ENCODE measurements at regions not wholly inside any gene's neighbourhood (a gene's known extent, or its start where the extent isn't known, plus 50 kb on each side); places are given as distances from the start of the nearest gene placed in this dataset.

DNA sequence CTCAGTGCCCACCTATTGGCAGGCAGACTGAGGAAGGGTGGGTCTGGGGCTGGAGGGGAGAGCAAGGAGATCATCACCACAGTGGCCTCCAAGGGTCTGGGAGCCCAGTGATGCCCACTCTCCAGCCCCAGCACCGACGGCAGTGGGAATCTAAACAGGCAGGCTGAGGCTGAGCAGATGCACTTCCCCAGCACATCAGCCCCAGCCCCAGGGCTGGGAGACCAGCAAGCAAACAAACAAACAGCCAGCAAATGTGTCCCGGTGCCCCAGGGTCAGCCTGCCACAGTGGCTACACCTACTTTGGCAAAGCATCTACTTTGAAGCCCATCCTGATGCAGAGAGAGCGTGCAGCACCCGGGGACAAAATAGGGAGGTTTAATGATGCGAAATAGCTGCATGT is 216.3 kb upstream of the ZC3H12A start:
- CTCF ChIA-PET, result no interaction called here
- H3K4me3 Mint-ChIP-seq (ENCODE audit: unreplicated experiment), result no peak overlapping the region
- no peaks in the 10 kb centered on the region for H3K4me1 Mint-ChIP-seq (ENCODE audit: low read depth, unreplicated experiment)
- Histone ChIP-seq H3K4me1 (no peaks in the 10 kb centered on the region), H3K4me3 (ENCODE audit: low read depth, low read length) (no peak overlapping the region), H3K27me3 (replicated peaks; ENCODE audit: control insufficient read depth, insufficient read depth, low read length) (no peaks in the 10 kb centered on the region), H3K9me3 (no peaks in the 10 kb centered on the region), H3K36me3 (ENCODE audit: control insufficient read depth, insufficient read depth, low read length) (no peaks in the 10 kb centered on the region)
- intact Hi-C loops (cut with micrococcal nuclease; ENCODE audit: unreplicated experiment), result no loop called here
- BruUV-seq (replicated peaks), result no TSS peak
- TF ChIP-seq, protein P1, sequence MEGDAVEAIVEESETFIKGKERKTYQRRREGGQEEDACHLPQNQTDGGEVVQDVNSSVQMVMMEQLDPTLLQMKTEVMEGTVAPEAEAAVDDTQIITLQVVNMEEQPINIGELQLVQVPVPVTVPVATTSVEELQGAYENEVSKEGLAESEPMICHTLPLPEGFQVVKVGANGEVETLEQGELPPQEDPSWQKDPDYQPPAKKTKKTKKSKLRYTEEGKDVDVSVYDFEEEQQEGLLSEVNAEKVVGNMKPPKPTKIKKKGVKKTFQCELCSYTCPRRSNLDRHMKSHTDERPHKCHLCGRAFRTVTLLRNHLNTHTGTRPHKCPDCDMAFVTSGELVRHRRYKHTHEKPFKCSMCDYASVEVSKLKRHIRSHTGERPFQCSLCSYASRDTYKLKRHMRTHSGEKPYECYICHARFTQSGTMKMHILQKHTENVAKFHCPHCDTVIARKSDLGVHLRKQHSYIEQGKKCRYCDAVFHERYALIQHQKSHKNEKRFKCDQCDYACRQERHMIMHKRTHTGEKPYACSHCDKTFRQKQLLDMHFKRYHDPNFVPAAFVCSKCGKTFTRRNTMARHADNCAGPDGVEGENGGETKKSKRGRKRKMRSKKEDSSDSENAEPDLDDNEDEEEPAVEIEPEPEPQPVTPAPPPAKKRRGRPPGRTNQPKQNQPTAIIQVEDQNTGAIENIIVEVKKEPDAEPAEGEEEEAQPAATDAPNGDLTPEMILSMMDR (IDR thresholded peaks at IDR 0.05; ENCODE audit: insufficient read depth in 1 of 2, low read depth in 1 of 2, low read length in 1 of 2, severe bottlenecking in 1 of 2, unreplicated experiment in 1 of 2), result no peak
- H3K27me3 Mint-ChIP-seq (ENCODE audit: insufficient read depth, unreplicated experiment), result peaks cover 9% of the 10 kb centered on the region
- no peaks in the 10 kb centered on the region for H3K36me3 Mint-ChIP-seq (ENCODE audit: insufficient read depth, unreplicated experiment)
- H3K27ac Mint-ChIP-seq (ENCODE audit: unreplicated experiment), result no peak overlapping the region
- POLR2A ChIA-PET, result no interaction called here
- no peaks in the 10 kb centered on the region for H3K9me3 Mint-ChIP-seq (ENCODE audit: unreplicated experiment)
- DNase-seq, result no peak

DNA sequence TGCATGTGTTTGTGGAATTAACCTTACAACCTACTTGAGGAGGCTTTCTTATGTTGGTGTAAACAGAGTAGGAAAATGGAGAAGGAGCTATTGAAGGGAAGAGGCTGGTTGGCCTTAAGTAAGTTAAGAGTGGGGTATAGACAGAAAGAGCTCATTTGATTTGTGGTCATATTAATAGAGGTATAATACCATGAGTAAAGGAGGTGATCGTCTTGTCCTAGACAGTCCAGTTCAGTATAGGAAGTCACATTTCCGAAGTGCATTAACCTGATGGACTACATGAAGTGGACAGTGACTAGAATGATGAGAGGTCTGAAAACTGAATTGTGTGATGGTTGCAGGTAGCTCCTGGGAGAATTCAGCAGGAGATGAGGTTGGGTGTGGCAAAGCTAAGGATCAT is 215.4 kb upstream of the ZC3H12A start:
- Mint-ChIP-seq H3K9me3 (ENCODE audit: unreplicated experiment) (no peaks in the 10 kb centered on the region), H3K27ac (ENCODE audit: unreplicated experiment) (no peak overlapping the region), H3K4me3 (ENCODE audit: unreplicated experiment) (no peak overlapping the region), H3K27me3 (ENCODE audit: insufficient read depth, unreplicated experiment) (peaks cover 11% of the 10 kb centered on the region), H3K4me1 (ENCODE audit: low read depth, unreplicated experiment) (no peaks in the 10 kb centered on the region), H3K36me3 (ENCODE audit: insufficient read depth, unreplicated experiment) (no peaks in the 10 kb centered on the region)
- ChIA-PET POLR2A (no interaction called here), CTCF (no interaction called here)
- H3K36me3 ChIP-seq (ENCODE audit: control insufficient read depth, insufficient read depth, low read length), result no peaks in the 10 kb centered on the region
- no peaks in the 10 kb centered on the region for H3K4me1 ChIP-seq
- H3K9me3 ChIP-seq, result no peaks in the 10 kb centered on the region
- no TSS peak for BruUV-seq (replicated peaks)
- TF ChIP-seq, protein P1 (IDR thresholded peaks at IDR 0.05; ENCODE audit: insufficient read depth in 1 of 2, low read depth in 1 of 2, low read length in 1 of 2, severe bottlenecking in 1 of 2, unreplicated experiment in 1 of 2), result no peak
- intact Hi-C loops (cut with micrococcal nuclease; ENCODE audit: unreplicated experiment), result no loop called here
- H3K27me3 ChIP-seq (replicated peaks; ENCODE audit: control insufficient read depth, insufficient read depth, low read length), result no peaks in the 10 kb centered on the region
- H3K4me3 ChIP-seq (ENCODE audit: low read depth, low read length), result no peak overlapping the region
- DNase-seq, result no peak

DNA sequence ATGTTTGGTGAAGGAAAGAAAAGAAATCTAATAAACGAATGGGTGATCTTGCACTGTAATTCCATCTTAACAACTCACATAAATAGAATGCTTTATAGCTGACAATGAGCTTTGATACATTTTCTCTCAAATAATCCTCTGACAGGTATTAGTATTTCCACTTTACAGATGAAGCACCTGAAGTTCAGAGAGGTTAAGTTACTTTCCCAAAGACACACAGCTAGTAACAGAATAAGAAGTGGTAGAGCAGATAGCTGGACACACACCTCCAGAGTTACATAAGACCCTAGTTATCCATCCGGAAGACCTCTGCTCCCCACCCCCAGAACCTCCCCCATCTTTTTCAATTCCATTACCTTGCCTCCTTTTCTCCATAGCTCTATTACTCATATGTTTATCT is 213.3 kb upstream of the ZC3H12A start:
- ChIA-PET POLR2A (no interaction called here), CTCF (no interaction called here)
- H3K9me3 Mint-ChIP-seq (ENCODE audit: unreplicated experiment), result no peaks in the 10 kb centered on the region
- no peak overlapping the region for H3K4me3 ChIP-seq (ENCODE audit: low read depth, low read length)
- no peaks in the 10 kb centered on the region for H3K36me3 Mint-ChIP-seq (ENCODE audit: insufficient read depth, unreplicated experiment)
- no TSS peak for BruUV-seq (replicated peaks)
- intact Hi-C loops (cut with micrococcal nuclease; ENCODE audit: unreplicated experiment), result no loop called here
- no peaks in the 10 kb centered on the region for H3K4me1 Mint-ChIP-seq (ENCODE audit: low read depth, unreplicated experiment)
- TF ChIP-seq, protein P1 (IDR thresholded peaks at IDR 0.05; ENCODE audit: insufficient read depth in 1 of 2, low read depth in 1 of 2, low read length in 1 of 2, severe bottlenecking in 1 of 2, unreplicated experiment in 1 of 2), result no peak
- no peaks in the 10 kb centered on the region for H3K4me1 ChIP-seq
- H3K27me3 Mint-ChIP-seq (ENCODE audit: insufficient read depth, unreplicated experiment), result peaks cover 8% of the 10 kb centered on the region
- no peaks in the 10 kb centered on the region for H3K9me3 ChIP-seq
- no peak for DNase-seq
- no peaks in the 10 kb centered on the region for H3K36me3 ChIP-seq (ENCODE audit: control insufficient read depth, insufficient read depth, low read length)
- no peak overlapping the region for H3K27ac Mint-ChIP-seq (ENCODE audit: unreplicated experiment)
- no peaks in the 10 kb centered on the region for H3K27me3 ChIP-seq (replicated peaks; ENCODE audit: control insufficient read depth, insufficient read depth, low read length)
- H3K4me3 Mint-ChIP-seq (ENCODE audit: unreplicated experiment), result no peak overlapping the region

All from Caco-2 (cell line).